Activated CD4-positive, alpha-beta T cell treated with anti-CD3 and anti-CD28 coated beads, Interleukin-2, amount 10 ng/mL, durations not matched to agents 24 days and 14 days (primary cell): ENCODE measurements at regions not wholly inside any gene's neighbourhood (a gene's known extent, or its start where the extent isn't known, plus 50 kb on each side); places are given as distances from the start of the nearest gene placed in this dataset.
"Not testable (repeated sequence)": the region's sequence is repeated elsewhere in the genome, so short reads cannot be mapped to it uniquely, and the experiment has no call there.

ENCODE experiments used
- DNase-seq: peaks from one replicate; pipeline ENCODE4 v3.0.0; 2022
- H3K27ac Mint-ChIP-seq: one replicate; pipeline ENCODE4 v1.8.0; 2022; ENCODE audit warnings: mild to moderate bottlenecking, mixed read lengths
- H3K27me3 Mint-ChIP-seq: one replicate; pipeline ENCODE4 v1.8.0; 2022; ENCODE audit warnings: mixed read lengths
- H3K36me3 Mint-ChIP-seq: one replicate; pipeline ENCODE4 v1.8.0; 2022; ENCODE audit warnings: low read depth, mild to moderate bottlenecking, mixed read lengths
- H3K4me1 Mint-ChIP-seq: one replicate; pipeline ENCODE4 v1.8.0; 2021; ENCODE audit warnings: mixed read lengths
- H3K4me3 Mint-ChIP-seq: one replicate; pipeline ENCODE4 v1.8.0; 2022; ENCODE audit warnings: mild to moderate bottlenecking, moderate library complexity, mixed read lengths
- H3K9me3 Mint-ChIP-seq: one replicate; pipeline ENCODE4 v1.8.0; 2021; ENCODE audit warnings: mixed read lengths
- intact Hi-C: fragments of 100-400 bp; cut with micrococcal nuclease; formaldehyde crosslinking; loops from one replicate; pipeline ENCODE4 v1.15.1; 2023

DNA sequence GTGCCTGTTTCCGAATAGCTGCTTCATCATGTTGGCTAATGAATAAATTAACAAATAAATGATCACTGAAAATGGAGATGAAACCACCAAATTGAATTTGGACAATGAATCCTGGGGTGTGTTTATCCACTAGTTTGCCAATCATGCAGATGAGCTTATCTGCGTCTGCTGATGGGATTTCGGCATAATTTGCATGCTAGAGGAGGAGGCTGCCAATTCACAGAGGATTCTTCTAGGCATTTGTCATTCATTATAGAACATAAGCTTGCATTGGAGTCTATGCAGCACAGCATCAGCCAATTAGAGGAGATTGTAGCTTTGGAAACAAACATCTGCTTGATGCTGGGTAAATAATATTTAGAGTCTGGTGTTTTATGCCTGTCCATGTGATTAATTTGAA lies 123.1 kb downstream of the NPIPB5 start:
- no peak for DNase-seq
- H3K9me3 Mint-ChIP-seq, result no peaks in the 10 kb centered on the region
- peaks cover 10% of the 10 kb centered on the region for H3K27me3 Mint-ChIP-seq
- H3K4me3 Mint-ChIP-seq, result no peak overlapping the region
- intact Hi-C loops, result no loop called here
- H3K4me1 Mint-ChIP-seq, result no peaks in the 10 kb centered on the region
- no peak overlapping the region for H3K27ac Mint-ChIP-seq
- H3K36me3 Mint-ChIP-seq, result no peaks in the 10 kb centered on the region

DNA sequence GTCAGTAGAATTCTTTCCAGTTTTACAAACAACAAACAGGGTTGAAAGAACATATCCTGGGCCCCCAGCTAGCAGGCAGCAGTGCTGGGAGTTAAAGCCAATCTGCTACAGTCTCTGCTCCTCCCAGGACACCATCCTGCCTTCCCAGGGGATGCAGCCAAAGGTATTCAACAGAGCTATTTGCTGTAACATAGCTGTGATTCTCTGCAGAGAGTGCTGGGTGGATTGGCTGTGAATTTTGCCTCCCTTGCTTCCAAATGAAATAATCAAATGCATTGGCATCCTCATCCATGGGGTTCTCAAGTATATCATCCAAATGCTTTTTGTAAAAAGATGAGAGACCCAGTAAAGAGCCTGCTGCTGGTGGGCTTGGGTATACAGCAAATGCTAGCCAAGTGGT lies 124.3 kb downstream of the NPIPB5 start:
- DNase-seq, result no peak
- H3K36me3 Mint-ChIP-seq, result no peaks in the 10 kb centered on the region
- peaks cover 10% of the 10 kb centered on the region for H3K27me3 Mint-ChIP-seq
- H3K4me1 Mint-ChIP-seq, result no peaks in the 10 kb centered on the region
- no peaks in the 10 kb centered on the region for H3K9me3 Mint-ChIP-seq
- intact Hi-C loops, result no loop called here
- no peak overlapping the region for H3K27ac Mint-ChIP-seq
- H3K4me3 Mint-ChIP-seq, result no peak overlapping the region

DNA sequence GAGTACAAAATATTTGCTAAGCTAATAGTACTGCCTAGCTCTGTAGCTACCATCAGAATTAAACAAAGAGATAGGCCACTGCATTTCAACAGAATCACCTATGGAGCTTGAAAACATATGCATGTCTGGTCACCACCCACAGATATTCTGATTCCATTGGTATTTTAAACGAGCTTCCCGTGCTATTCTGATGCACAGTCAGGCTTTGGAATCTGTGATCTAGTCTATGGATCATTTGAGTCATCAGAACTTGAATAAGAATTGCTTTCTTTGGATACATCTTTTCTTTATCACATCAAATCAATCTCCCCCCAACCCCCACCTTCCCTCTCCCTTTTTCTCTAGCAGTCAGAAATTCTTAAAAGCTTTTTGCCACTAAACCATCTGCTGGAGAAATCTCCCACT lies 124.7 kb downstream of the NPIPB5 start:
- Mint-ChIP-seq H3K9me3 (no peaks in the 10 kb centered on the region), H3K4me1 (no peaks in the 10 kb centered on the region), H3K4me3 (no peak overlapping the region), H3K27me3 (peaks cover 10% of the 10 kb centered on the region), H3K36me3 (no peaks in the 10 kb centered on the region), H3K27ac (no peak overlapping the region)
- no peak for DNase-seq
- intact Hi-C loops, result no loop called here

DNA sequence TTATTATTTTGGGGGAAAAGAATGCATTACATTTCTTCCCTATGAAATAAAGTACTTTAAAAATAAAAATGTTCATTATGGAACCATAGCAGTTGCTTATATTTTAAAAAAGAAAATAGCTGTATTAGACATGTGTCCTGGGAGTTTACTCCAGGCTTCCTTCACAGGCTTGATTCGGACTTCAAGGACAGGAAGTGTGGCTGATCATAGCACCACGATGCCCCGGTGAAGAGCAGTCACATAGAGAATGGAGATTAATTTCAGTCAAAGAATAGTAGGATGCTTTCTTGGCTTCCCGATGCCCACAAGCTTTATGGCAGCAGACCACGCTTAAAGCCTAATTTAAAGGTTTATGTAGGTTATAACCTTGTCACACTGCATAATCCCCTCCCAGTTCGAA lies 125.1 kb downstream of the NPIPB5 start:
- H3K9me3 Mint-ChIP-seq, result no peaks in the 10 kb centered on the region
- peaks cover 10% of the 10 kb centered on the region for H3K27me3 Mint-ChIP-seq
- no peak overlapping the region for H3K4me3 Mint-ChIP-seq
- H3K27ac Mint-ChIP-seq, result no peak overlapping the region
- intact Hi-C loops, result no loop called here
- no peaks in the 10 kb centered on the region for H3K4me1 Mint-ChIP-seq
- no peak for DNase-seq
- no peaks in the 10 kb centered on the region for H3K36me3 Mint-ChIP-seq

DNA sequence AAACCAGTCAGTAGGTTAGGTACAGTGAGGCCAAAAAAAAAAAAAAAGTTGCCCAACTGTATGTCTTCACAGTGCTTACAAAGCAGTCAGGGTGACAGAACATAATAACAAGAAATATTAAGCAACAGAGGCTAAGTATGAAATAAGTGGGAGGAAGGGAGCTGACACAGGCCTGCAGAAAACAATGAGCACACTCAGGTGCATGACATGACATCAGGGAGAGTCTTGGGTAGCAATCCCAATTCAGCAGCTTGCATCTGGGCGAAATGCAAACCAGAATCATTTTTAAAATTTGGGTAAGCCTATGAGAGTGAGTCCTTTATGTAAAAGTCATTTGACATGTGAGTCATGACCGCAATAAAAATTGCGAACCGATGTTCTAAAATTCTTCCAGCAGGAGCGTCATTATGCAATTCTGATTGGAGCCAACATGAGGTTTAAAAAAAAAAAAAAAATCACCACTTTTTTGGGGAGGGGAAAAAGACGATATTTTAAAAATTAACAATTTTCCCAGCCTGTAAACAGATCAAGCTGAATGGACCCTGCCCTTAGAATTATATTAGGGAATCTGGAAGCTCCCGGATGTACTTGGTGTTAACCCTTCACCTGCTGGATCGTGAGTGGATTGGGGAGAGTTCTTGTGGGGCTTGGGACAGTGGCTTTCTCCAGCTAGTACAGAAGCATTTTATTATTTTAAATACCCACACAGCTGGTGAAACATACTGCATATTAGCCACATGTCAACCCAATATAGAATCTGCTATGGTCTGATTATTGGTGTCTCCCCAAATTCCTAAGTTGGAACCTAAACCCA lies 127.9 kb downstream of the NPIPB5 start:
- intact Hi-C loops, result no loop called here
- Mint-ChIP-seq H3K27ac (no peak overlapping the region), H3K27me3 (peaks cover 2% of the 10 kb centered on the region), H3K9me3 (no peaks in the 10 kb centered on the region), H3K4me1 (no peaks in the 10 kb centered on the region), H3K36me3 (no peaks in the 10 kb centered on the region), H3K4me3 (no peak overlapping the region)
- no peak for DNase-seq

DNA sequence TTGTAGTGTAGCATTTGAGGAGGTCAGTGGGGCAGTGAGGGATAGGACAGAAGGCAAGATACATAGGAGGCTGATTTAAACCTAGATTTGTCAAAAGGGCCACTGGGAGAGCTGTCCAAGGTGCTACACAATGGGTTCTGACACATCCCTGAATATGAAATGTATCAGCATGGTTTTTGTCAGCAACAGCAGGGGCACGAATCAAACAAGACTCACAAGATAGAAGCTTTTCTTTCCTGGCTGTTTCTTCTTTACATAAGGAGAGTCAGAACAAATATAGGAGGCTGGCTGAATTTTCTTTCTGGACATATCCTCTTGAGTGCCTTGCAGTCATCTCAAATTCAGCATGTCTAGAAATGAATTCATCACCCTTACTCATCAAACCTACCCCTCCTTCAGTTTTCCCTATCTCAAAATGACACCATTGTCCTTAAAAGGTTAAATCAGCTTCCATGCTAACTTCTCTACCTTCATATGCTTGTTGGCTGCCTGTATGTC lies 130.5 kb downstream of the NPIPB5 start:
- peak; percentile 70 for DNase-seq

DNA sequence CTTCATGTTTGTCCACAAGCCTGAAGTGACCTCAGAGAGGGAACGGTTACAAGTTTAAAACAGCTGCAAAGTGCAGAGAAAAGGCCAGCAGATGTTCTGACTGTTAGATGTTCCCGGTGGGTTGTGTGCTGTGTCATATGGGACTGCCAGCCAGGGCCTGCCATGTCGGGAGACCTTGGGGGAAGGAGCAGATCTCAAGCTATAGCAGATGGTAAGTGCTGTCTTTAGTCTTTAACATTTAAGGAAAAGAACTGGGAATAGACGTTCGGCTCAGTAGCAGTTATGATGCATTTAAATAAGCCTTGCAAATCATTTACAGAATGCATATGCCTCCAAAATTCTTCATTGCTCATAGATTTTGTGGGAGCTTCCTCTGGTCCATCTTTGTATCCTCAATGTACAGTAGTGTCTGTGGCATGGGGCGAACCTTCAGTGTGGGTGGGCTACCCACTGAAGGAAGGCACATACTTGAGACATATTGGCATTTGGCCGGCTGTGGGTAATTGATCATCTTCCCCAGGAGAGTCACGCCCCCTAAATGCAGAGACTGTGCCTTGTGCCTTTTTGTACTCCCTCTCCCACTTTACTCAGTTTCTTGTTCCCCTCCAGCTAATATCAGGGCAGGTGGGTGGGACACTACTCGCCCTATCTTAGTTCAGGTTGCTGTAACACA lies 131.9 kb downstream of the NPIPB5 start:
- Mint-ChIP-seq H3K4me3 (no peak overlapping the region), H3K27me3 (no peaks in the 10 kb centered on the region), H3K4me1 (no peaks in the 10 kb centered on the region), H3K36me3 (no peaks in the 10 kb centered on the region), H3K9me3 (no peaks in the 10 kb centered on the region), H3K27ac (no peak overlapping the region)
- intact Hi-C loops, result no loop called here
- DNase-seq, result no peak

More for the DNA sequence above, 130.5 kb downstream of the NPIPB5 start:
- Mint-ChIP-seq H3K9me3 (no peaks in the 10 kb centered on the region), H3K36me3 (no peaks in the 10 kb centered on the region), H3K4me3 (no peak overlapping the region), H3K27me3 (no peaks in the 10 kb centered on the region), H3K4me1 (no peaks in the 10 kb centered on the region), H3K27ac (no peak overlapping the region)
- intact Hi-C loops, result no loop called here

DNA sequence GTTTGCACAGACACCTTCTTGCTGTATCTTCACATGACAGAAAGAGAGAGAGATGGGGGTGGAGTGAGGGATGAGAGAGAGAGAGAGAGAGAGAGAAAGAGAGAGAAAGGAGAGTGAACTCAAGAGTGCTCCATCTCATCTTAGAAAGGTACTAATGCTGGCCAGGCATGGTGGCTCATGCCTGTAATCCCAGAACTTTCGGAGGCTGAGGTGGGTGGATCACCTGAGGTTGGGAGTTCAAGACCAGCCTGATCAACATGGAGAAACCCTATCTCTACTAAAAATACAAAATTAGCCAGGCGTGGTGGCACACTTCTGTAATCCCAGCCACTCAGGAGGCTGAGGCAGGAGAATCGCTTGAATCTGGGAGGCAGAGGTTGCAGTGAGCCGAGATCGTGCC lies 132.5 kb downstream of the NPIPB5 start:
- H3K4me1 Mint-ChIP-seq, H3K27ac Mint-ChIP-seq, intact Hi-C loops, DNase-seq, H3K4me3 Mint-ChIP-seq, H3K36me3 Mint-ChIP-seq, H3K27me3 Mint-ChIP-seq, H3K9me3 Mint-ChIP-seq: not testable (repeated sequence)

DNA sequence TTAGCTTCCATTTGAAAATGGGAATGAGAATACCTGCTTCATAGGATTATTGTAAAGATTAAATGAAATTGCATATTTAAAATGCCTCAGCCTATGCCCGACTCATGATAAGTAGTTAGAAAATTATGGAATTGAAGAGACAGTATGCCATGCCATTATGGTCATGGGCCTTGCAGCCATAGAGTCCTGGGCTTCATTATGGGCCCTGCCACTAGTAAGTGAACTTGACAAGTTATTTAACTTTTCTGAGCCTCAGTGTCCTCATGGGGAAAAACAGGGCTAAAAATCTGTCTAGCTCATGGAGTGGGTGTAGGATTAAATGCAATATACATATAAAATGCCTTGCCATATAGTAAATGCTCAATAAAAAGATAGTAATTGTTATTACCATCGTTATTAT lies 133.2 kb downstream of the NPIPB5 start:
- Mint-ChIP-seq H3K27ac (no peak overlapping the region), H3K27me3 (no peaks in the 10 kb centered on the region), H3K4me3 (no peak overlapping the region), H3K9me3 (no peaks in the 10 kb centered on the region), H3K36me3 (no peaks in the 10 kb centered on the region), H3K4me1 (no peaks in the 10 kb centered on the region)
- DNase-seq, result no peak
- intact Hi-C loops, result no loop called here

DNA sequence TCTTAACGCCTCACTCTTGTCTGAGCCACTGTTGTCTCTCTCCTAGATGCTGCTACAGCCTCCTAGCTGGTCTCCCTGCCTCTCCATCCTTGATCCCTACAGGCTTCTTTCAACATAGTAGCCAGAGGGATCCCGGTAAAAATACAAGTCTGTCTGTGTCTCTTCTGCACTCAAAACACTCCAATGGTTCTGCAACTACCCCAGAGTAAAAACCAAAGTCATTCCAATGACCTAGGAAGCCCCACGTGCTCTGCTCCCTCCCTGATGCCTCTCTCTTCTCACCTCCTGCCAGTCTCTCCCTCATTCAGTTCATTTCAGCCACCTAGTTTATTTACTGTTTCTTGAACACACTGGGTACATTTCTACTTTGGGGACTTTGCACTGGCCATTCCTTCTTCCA lies 135.2 kb downstream of the NPIPB5 start:
- Mint-ChIP-seq H3K4me3 (no peak overlapping the region), H3K4me1 (no peaks in the 10 kb centered on the region), H3K27ac (no peak overlapping the region), H3K36me3 (no peaks in the 10 kb centered on the region), H3K9me3 (no peaks in the 10 kb centered on the region), H3K27me3 (no peaks in the 10 kb centered on the region)
- intact Hi-C loops, result no loop called here
- DNase-seq, result no peak

DNA sequence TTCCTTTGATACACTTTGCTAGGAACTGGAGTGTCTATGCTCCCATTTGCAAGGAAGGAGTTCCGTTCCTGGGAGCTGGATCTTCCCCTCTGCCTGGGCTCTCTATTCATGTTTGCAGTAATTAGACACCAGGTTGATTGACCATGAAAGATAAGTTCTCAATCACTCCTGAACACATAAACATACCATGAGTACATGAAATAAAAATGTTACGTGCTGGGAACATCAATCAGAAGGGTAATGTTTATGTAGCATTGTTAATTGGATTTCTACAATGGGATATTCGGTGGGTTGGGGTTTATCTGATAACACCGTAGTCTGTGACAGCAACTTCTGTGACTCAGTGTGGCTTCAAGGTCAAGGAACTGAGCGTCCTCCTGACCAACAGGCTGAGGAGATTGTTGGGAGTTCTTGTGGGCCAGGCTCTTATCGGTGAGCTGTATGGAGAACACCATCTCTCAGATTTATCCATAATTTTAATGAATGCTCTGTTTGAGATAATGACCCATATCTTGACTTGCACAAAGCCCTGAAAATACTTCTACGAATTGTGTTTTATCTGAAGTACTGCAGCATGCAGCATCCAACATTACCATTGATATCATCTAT lies 136.4 kb downstream of the NPIPB5 start:
- intact Hi-C loops, result no loop called here
- Mint-ChIP-seq H3K4me3 (no peak overlapping the region), H3K9me3 (no peaks in the 10 kb centered on the region), H3K36me3 (no peaks in the 10 kb centered on the region), H3K4me1 (no peaks in the 10 kb centered on the region), H3K27ac (no peak overlapping the region), H3K27me3 (no peaks in the 10 kb centered on the region)
- no peak for DNase-seq

DNA sequence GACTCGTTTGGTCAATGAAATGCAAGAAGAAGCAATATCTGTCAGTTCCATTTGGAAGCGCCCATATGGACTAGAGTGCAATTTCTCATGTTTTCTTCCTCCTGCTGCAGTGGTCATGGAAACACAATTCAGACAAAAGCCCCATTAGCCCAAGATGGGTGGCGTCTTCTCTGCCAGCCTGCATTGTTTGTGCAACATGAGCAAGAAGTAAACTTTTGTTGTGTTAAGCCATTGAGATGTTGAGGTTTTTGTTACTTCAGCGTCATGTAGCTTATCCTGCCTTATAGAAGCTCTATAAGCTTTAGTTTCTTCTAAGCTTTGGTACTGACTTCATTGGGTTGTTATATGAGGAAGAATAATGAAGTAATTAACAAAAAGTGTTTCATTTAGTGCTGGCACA lies 137.4 kb downstream of the NPIPB5 start:
- Mint-ChIP-seq H3K27ac (no peak overlapping the region), H3K4me1 (no peaks in the 10 kb centered on the region), H3K27me3 (no peaks in the 10 kb centered on the region), H3K4me3 (no peak overlapping the region), H3K36me3 (no peaks in the 10 kb centered on the region), H3K9me3 (no peaks in the 10 kb centered on the region)
- no peak for DNase-seq
- intact Hi-C loops, result no loop called here

DNA sequence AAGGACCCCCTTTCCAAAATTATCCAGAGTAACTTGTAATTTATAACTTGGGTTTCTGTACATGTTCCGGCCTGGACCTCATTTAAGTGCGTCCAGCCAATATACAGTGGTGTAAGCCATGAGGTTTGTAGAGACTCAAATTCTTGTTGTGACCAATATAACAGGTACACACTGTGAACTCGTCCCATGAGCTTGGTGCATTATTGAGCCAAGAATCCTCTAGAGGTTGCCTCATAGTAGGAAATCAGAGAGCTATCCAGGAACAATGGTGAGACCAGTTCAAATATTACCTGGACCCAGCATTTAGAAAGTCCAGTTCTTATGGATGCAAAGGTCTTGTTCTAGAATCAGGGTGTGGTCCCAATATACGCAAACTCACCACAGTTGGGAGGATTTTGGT lies 138.2 kb downstream of the NPIPB5 start:
- no peak for DNase-seq
- H3K27ac Mint-ChIP-seq, result no peak overlapping the region
- intact Hi-C loops, result no loop called here
- H3K4me3 Mint-ChIP-seq, result no peak overlapping the region
- H3K9me3 Mint-ChIP-seq, result no peaks in the 10 kb centered on the region
- no peaks in the 10 kb centered on the region for H3K4me1 Mint-ChIP-seq
- peaks cover 2% of the 10 kb centered on the region for H3K27me3 Mint-ChIP-seq
- H3K36me3 Mint-ChIP-seq, result no peaks in the 10 kb centered on the region

DNA sequence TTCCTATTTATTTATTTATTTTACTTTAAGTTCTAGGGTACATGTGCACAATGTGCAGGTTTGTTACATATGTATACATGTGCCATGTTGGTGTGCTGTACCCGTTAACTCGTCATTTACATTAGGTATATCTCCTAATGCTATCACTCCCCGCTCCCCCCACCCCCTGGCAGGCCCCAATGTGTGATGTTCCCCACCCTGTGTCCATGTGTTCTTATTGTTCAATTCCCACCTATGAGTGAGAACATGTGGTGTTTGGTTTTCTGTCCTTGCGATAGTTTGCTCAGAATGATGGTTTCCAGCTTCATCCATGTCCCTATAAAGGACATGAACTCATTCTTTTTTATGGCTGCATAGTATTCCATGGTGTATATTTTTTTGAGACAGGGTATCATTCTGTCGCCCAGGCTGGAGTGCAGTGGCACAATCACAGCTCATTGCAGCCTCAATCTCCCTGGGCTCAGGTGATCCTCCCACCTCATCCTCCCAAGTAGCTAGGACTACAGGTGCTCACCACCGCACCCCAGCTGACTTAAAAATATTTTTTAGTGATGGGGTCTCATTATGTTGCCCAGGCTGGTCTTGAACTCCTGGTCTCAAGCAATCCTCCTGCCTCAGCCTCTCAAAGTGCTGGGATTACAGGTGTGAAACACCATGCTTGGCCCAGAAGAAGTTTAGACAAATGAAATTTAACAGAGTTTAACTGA lies 140.6 kb downstream of the NPIPB5 start:
- intact Hi-C loops, H3K27me3 Mint-ChIP-seq, H3K27ac Mint-ChIP-seq, H3K36me3 Mint-ChIP-seq, DNase-seq, H3K4me3 Mint-ChIP-seq, H3K9me3 Mint-ChIP-seq, H3K4me1 Mint-ChIP-seq: not testable (repeated sequence)
